Endothelial cell of umbilical vein (primary cell): ENCODE measurements at regions not wholly inside any gene's neighbourhood (a gene's known extent, or its start where the extent isn't known, plus 50 kb on each side); places are given as distances from the start of the nearest gene placed in this dataset.

ENCODE experiments used
- BruUV-seq: library from RNA; stranded (reverse); fragments of 400-500 nt; replicated peaks from 2 replicates; lab custom pipeline; 2021; lab: Mats Ljungman, UMichigan
- CTCF ChIA-PET: fragments of 300-600, 350-600 bp; sonication (Branson Sonifier 250); formaldehyde crosslinking; loops from one replicate; lab custom pipeline; 2021; ENCODE audit warnings: antibody characterized with exemption, inconsistent platforms; lab: Charles Lee
- POLR2A ChIA-PET: fragments of 300-600, 350-600 bp; sonication (Branson Sonifier 250); formaldehyde crosslinking; loops from one replicate; lab custom pipeline; 2021; ENCODE audit warnings: antibody characterized with exemption, inconsistent platforms; lab: Charles Lee
- DNase-seq: peaks from one replicate; pipeline ENCODE4 v3.0.0-alpha.2; 2011; ENCODE audit warnings: low read depth, low spot score
- FAIRE-seq: peaks from 2 replicates; lab custom pipeline; 2011; peaks lifted over from hg19 to GRCh38; lab: Jason Lieb, UNC
- H2AFZ ChIP-seq: 2 replicates; pipeline ENCODE4 v1.6.0; 2012; ENCODE audit warnings: low read depth, low read length, control low read depth, inconsistent platforms
- H3K27ac ChIP-seq: 2 replicates; pipeline ENCODE4 v1.5.1; 2011; ENCODE audit warnings: low read depth, mild to moderate bottlenecking, control low read depth, low read length, moderate library complexity; ENCODE audit not compliant: insufficient read depth
- H3K27me3 ChIP-seq, 2 experiments: 2 replicates each; pipeline versions ENCODE4 v1.6.0 to v1.6.1; 2011; ENCODE audit warnings: low read length in 2 of 2, mixed read lengths in 1 of 2; ENCODE audit not compliant: control insufficient read depth in 2 of 2, insufficient read depth in 2 of 2
- H3K36me3 ChIP-seq, 2 experiments: 2 replicates in 1 of 2; 3 replicates in 1 of 2; pipeline ENCODE4 v1.5.1; 2011; ENCODE audit warnings: low read length in 2 of 2, mild to moderate bottlenecking in 1 of 2, moderate library complexity in 1 of 2; ENCODE audit not compliant: control insufficient read depth in 2 of 2, insufficient read depth in 2 of 2; ENCODE audit errors: extremely low read depth in 1 of 2
- H3K4me1 ChIP-seq: 3 replicates; pipeline ENCODE4 v1.5.1; 2011; ENCODE audit warnings: mild to moderate bottlenecking, low read length; ENCODE audit not compliant: control insufficient read depth, insufficient read depth; ENCODE audit errors: extremely low read depth
- H3K4me2 ChIP-seq: 2 replicates; pipeline ENCODE4 v1.6.1; 2011; ENCODE audit warnings: low read length, control low read depth, mixed read lengths; ENCODE audit not compliant: insufficient read depth
- H3K4me3 ChIP-seq, 3 experiments: fragments of 200-600 bp in 1 of 3; sonication (generic), shearing (Covaris generic) in 1 of 3; replicated peaks in 1 of 3; 2 replicates each; pipeline ENCODE4 v1.5.1; 2011 to 2016; ENCODE audit warnings: control low read depth in 3 of 3, low read length in 3 of 3, mild to moderate bottlenecking in 2 of 3, inconsistent platforms in 1 of 3, low read depth in 1 of 3, moderate library complexity in 1 of 3; ENCODE audit not compliant: insufficient read depth in 1 of 3
- H3K79me2 ChIP-seq: 2 replicates; pipeline ENCODE4 v1.6.0; 2012; ENCODE audit warnings: low read length, inconsistent platforms; ENCODE audit not compliant: control insufficient read depth, insufficient read depth
- H3K9ac ChIP-seq: replicated peaks from 2 replicates; pipeline ENCODE3; 2011; ENCODE audit warnings: low read length, control low read depth; ENCODE audit not compliant: insufficient read depth; ENCODE audit errors: extremely low read depth
- H3K9me1 ChIP-seq: replicated peaks from 3 replicates; pipeline ENCODE4 v1.6.0; 2011; ENCODE audit warnings: mild to moderate bottlenecking, low read length; ENCODE audit not compliant: control insufficient read depth, insufficient read depth; ENCODE audit errors: extremely low read depth
- H3K9me3 ChIP-seq: replicated peaks from 2 replicates; pipeline ENCODE4 v1.5.1; 2012; ENCODE audit warnings: low read length, inconsistent platforms; ENCODE audit not compliant: control insufficient read depth, insufficient read depth
- H4K20me1 ChIP-seq: replicated peaks from 2 replicates; pipeline ENCODE3; 2011; ENCODE audit warnings: mild to moderate bottlenecking, low read length; ENCODE audit not compliant: control insufficient read depth, insufficient read depth; ENCODE audit errors: extremely low read depth
- EZH2 ChIP-seq: IDR thresholded peaks from 2 replicates; pipeline ENCODE4 v1.6.1; 2012; ENCODE audit warnings: borderline replicate concordance, low read depth, mild to moderate bottlenecking, moderate library complexity, low read length, inconsistent platforms; ENCODE audit not compliant: severe bottlenecking
- FOS ChIP-seq: IDR thresholded peaks from 2 replicates; pipeline ENCODE4 v1.6.1; 2011; ENCODE audit warnings: mild to moderate bottlenecking, low read length, moderate library complexity, borderline replicate concordance; ENCODE audit not compliant: insufficient read depth
- GATA2 ChIP-seq: IDR thresholded peaks from 2 replicates; pipeline ENCODE4 v1.7.0; 2011; ENCODE audit warnings: low read depth, mild to moderate bottlenecking, moderate library complexity, mixed read lengths, low read length; ENCODE audit not compliant: insufficient read length, insufficient read depth
- JUN ChIP-seq: IDR thresholded peaks from 2 replicates; pipeline ENCODE4 v1.6.1; 2011; ENCODE audit warnings: borderline replicate concordance, low read depth; ENCODE audit not compliant: insufficient read length, insufficient read depth
- POLR2A ChIP-seq: IDR thresholded peaks from 2 replicates; pipeline ENCODE4 v1.6.1; 2012; ENCODE audit warnings: low read depth, mild to moderate bottlenecking, control low read depth, low read length
- POLR2AphosphoS5 ChIP-seq: IDR thresholded peaks from 2 replicates; pipeline ENCODE4 v1.6.1; 2012; ENCODE audit warnings: low read depth, mild to moderate bottlenecking, control low read depth, low read length, moderate library complexity; ENCODE audit not compliant: insufficient read depth
- dilution Hi-C: fragments of 300-500 bp; cut with MboI; formaldehyde crosslinking; loops from one replicate; pipeline ENCODE4 v1.15.0; 2019; ENCODE audit warnings: low sequenced_read_pairs; ENCODE audit not compliant: extremely low pct_ligation_motif_present
- intact Hi-C: fragments of 100-400 bp; cut with micrococcal nuclease; formaldehyde crosslinking; loops from one replicate; pipeline ENCODE4 v1.10.0; 2022
- TF ChIP-seq, protein P1 (sequence below): IDR thresholded peaks from 2 replicates; pipeline ENCODE4 v1.6.1; 2011; ENCODE audit not compliant: insufficient read depth, insufficient read length
- TF ChIP-seq, protein P2 (sequence below), 2 donors: IDR thresholded peaks; 1 replicate in 1 of 2; 2 replicates in 1 of 2; pipeline ENCODE4 v1.5.1; 2011; ENCODE audit warnings: low read length in 2 of 2, mild to moderate bottlenecking in 2 of 2, moderate library complexity in 2 of 2, control low read depth in 1 of 2, inconsistent platforms in 1 of 2, low read depth in 1 of 2; ENCODE audit not compliant: insufficient read depth in 1 of 2; ENCODE audit errors: extremely low read depth in 1 of 2

DNA sequence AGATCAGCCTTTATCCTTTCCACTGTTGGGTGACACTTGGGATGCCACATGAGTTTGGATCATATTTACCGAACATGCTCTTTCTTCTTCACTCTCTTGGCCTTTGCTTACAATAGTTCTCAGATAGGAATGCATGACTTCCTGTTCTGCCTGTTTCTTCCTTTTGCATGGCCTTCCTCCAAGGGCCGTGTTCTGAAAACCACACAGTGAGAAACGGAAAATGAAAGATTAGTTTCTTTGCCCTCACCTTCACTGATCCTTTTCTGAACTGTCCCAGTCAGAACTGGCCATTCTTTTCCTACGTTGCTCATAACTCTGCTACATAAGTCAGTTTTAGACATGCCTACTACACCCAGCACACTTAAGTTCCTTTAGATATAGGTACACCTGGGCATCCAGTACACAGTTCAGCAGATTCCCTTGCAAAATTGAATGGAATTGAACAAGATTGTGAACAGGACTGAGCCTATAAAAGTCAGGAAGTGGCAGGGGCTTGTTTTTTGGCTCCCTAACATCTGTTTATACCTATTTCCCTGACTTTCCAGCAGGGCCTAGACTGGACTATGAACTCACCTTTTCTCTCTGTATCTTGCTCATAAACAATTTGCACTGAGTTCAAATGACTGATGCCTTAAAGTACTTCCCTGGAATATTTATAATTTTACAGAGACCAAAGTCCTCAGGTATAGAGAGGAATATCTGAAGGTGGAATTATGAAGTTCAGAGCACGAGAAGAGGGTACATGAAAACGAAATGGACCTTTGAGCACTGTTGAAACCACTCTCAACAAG, 186.4 kb upstream of the ST6GAL2 start:
- BruUV-seq, result no TSS peak
- no peak for DNase-seq
- Histone ChIP-seq H3K4me2 (no peak overlapping the region), H3K9ac (no peak overlapping the region), H3K4me3 (no peak overlapping the region), H2AFZ (no peak overlapping the region), H3K79me2 (no peaks in the 10 kb centered on the region), H3K9me1 (no peaks in the 10 kb centered on the region), H3K4me1 (no peaks in the 10 kb centered on the region), H3K27me3 (no peaks in the 10 kb centered on the region), H4K20me1 (no peaks in the 10 kb centered on the region), H3K27ac (no peak overlapping the region), H3K9me3 (peaks cover 3% of the 10 kb centered on the region), H3K36me3 (no peaks in the 10 kb centered on the region)
- dilution Hi-C loops, result no loop called here
- intact Hi-C loops, result no loop called here
- TF ChIP-seq, protein P1, sequence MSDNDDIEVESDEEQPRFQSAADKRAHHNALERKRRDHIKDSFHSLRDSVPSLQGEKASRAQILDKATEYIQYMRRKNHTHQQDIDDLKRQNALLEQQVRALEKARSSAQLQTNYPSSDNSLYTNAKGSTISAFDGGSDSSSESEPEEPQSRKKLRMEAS, result no peak
- no peak for TF ChIP-seq EZH2
- no peak for TF ChIP-seq FOS
- ChIA-PET CTCF (no interaction called here), POLR2A (no interaction called here)
- FAIRE-seq, result no peak

DNA sequence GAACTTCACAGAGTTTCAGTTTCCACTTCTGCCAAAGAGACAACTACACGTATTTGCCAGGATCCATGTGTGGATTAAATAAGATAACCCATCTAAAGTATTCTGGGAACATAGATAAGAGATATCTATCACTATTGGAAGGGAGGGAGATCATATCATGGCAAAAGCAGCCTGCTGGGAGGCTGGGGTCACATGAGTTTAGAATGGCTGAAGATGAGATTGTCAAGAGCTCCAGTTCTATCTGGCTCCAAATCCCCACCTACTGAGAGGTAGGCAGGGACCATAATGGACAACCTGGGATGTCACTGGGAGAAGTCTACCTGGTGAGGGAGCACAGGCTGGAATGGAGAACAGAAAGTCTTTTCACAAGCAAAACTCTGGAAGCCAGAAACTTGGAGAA, 192.6 kb upstream of the ST6GAL2 start:
- no peak overlapping the region for H3K9ac ChIP-seq
- H4K20me1 ChIP-seq, result no peaks in the 10 kb centered on the region
- no peak overlapping the region for H3K4me2 ChIP-seq
- no peak overlapping the region for H3K4me3 ChIP-seq
- no peaks in the 10 kb centered on the region for H3K27me3 ChIP-seq
- no peak for DNase-seq
- no TSS peak for BruUV-seq
- peaks cover 6% of the 10 kb centered on the region for H3K9me3 ChIP-seq
- TF ChIP-seq EZH2, result no peak
- no peak for TF ChIP-seq POLR2A
- TF ChIP-seq GATA2, result no peak
- TF ChIP-seq JUN, result no peak
- TF ChIP-seq, protein P2, sequence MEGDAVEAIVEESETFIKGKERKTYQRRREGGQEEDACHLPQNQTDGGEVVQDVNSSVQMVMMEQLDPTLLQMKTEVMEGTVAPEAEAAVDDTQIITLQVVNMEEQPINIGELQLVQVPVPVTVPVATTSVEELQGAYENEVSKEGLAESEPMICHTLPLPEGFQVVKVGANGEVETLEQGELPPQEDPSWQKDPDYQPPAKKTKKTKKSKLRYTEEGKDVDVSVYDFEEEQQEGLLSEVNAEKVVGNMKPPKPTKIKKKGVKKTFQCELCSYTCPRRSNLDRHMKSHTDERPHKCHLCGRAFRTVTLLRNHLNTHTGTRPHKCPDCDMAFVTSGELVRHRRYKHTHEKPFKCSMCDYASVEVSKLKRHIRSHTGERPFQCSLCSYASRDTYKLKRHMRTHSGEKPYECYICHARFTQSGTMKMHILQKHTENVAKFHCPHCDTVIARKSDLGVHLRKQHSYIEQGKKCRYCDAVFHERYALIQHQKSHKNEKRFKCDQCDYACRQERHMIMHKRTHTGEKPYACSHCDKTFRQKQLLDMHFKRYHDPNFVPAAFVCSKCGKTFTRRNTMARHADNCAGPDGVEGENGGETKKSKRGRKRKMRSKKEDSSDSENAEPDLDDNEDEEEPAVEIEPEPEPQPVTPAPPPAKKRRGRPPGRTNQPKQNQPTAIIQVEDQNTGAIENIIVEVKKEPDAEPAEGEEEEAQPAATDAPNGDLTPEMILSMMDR (IDR thresholded peaks at IDR 0.05; ENCODE audit: extremely low read depth in 1 of 2, insufficient read depth in 1 of 2, low read depth in 1 of 2, low read length in 2 of 2), result no peak
- TF ChIP-seq POLR2AphosphoS5, result no peak
- TF ChIP-seq FOS, result no peak
- TF ChIP-seq, protein P1, result no peak
- no peak overlapping the region for H3K27ac ChIP-seq
- CTCF ChIA-PET, result no interaction called here
- no peaks in the 10 kb centered on the region for H3K36me3 ChIP-seq
- no peaks in the 10 kb centered on the region for H3K4me1 ChIP-seq
- no peaks in the 10 kb centered on the region for H3K9me1 ChIP-seq
- dilution Hi-C loops (no loop called here), intact Hi-C loops (no loop called here)
- no peaks in the 10 kb centered on the region for H3K79me2 ChIP-seq
- no peak for FAIRE-seq
- POLR2A ChIA-PET, result no interaction called here
- no peak overlapping the region for H2AFZ ChIP-seq
